ENCODE measurements at regions not wholly inside any gene's neighbourhood (a gene's known extent, or its start where the extent isn't known, plus 50 kb on each side); places are given as distances from the start of the nearest gene placed in this dataset.

DNA sequence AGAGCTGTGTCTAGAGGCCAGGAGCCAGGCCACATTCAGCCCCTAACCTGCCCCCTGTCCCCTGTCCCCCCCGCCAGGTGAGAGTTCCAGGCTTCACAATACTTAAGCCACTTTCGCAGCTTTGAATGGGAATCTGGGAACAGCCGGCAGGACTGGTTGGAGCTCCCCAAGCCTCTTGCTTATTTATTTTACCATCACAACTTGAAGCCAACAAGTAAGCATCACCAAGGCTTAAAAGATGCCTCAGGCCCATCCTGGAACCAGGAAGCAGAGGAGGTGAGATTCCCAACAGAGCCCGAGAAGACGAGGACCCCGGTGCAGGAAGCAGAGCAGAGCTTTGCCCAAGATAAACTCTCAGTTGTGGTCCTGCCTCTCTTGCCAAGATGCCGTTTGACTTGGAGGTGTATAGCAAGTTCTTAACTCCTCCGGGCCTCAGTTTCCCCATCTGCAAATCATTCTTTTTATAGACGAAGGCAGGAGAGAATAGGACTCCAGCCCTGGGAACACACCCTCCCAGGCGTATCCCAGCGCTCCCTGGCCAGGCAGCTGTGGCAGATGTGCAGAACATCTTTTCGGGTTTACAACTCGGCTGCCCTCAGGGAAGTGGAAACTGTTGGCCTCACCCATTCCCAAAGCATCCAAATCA lies 66.8 kb upstream of the SLC25A33 start:
- ATAC-seq (no peak), DNase-seq (no peak)
- no peak overlapping the region for H3K27ac Mint-ChIP-seq
- peaks cover 7% of the 10 kb centered on the region for H3K27me3 Mint-ChIP-seq
- no peaks in the 10 kb centered on the region for H3K4me1 Mint-ChIP-seq (ENCODE audit: low read depth)
- H3K36me3 Mint-ChIP-seq (ENCODE audit: low read depth), result no peaks in the 10 kb centered on the region
- H3K4me3 Mint-ChIP-seq, result no peak overlapping the region
- H3K9me3 Mint-ChIP-seq, result no peaks in the 10 kb centered on the region
- CTCF ChIA-PET, result interaction anchor here (1.0 to 3.2 kb wide), 3 partner anchors 17 to 183 kb away, joined by 3 to 13 read pairs (median 6); no protein-coding TSS in a partner anchor
- TF ChIP-seq, protein P1, sequence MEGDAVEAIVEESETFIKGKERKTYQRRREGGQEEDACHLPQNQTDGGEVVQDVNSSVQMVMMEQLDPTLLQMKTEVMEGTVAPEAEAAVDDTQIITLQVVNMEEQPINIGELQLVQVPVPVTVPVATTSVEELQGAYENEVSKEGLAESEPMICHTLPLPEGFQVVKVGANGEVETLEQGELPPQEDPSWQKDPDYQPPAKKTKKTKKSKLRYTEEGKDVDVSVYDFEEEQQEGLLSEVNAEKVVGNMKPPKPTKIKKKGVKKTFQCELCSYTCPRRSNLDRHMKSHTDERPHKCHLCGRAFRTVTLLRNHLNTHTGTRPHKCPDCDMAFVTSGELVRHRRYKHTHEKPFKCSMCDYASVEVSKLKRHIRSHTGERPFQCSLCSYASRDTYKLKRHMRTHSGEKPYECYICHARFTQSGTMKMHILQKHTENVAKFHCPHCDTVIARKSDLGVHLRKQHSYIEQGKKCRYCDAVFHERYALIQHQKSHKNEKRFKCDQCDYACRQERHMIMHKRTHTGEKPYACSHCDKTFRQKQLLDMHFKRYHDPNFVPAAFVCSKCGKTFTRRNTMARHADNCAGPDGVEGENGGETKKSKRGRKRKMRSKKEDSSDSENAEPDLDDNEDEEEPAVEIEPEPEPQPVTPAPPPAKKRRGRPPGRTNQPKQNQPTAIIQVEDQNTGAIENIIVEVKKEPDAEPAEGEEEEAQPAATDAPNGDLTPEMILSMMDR (IDR thresholded peaks at IDR 0.05), result no peak
- POLR2A ChIA-PET, result no interaction called here
- intact Hi-C loops (cut with micrococcal nuclease), result no loop called here

DNA sequence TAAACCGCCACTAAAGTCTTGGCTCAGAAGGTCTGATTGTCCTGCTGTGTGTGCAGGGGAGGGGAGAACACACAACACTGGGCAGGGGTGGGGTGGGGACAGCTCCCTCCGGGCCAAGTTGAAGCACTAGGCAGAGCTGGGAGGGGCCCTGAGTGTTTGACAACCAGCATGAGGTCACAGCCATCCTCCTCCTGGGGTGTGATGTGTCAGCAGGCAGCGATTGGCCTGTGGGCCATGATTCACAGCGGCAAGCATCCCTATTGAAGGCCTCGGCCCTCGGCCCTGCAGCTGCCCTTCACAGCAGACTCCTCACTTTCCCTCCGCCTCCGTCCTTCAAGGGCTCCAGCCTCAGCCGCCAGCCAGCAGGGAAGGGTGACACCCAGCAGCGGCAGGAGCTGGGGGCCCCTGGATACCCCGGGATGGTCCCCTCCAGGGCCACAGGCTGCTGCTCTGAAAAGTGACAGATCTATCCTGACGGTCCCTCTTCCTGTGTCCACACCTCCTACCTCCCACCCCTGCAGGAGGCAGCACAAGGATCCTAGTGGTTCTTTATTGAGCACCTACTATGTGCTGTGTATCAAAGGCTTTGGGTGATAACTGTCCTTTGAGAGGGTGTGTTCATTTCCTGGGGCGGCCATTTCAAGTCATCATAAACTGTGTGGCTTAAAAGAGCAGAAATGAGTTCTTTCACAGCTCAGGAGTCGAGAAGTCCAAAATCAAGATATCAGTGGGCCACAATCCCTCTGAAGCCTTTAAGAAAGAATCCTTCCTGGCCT lies 66.0 kb upstream of the SLC25A33 start:
- peak; percentile 64 for ATAC-seq
- Mint-ChIP-seq H3K4me3 (no peak overlapping the region), H3K27me3 (peaks cover 6% of the 10 kb centered on the region), H3K9me3 (no peaks in the 10 kb centered on the region), H3K27ac (no peak overlapping the region), H3K36me3 (ENCODE audit: low read depth) (no peaks in the 10 kb centered on the region), H3K4me1 (ENCODE audit: low read depth) (no peaks in the 10 kb centered on the region)
- TF ChIP-seq, protein P1 (IDR thresholded peaks at IDR 0.05), result no peak
- ChIA-PET CTCF (interaction anchor here (2.1 to 3.2 kb wide), 3 partner anchors 18 to 184 kb away, joined by 6 to 13 read pairs (median 9); no protein-coding TSS in a partner anchor), POLR2A (no interaction called here)
- peak; percentile 28 for DNase-seq
- intact Hi-C loops (cut with micrococcal nuclease), result no loop called here

DNA sequence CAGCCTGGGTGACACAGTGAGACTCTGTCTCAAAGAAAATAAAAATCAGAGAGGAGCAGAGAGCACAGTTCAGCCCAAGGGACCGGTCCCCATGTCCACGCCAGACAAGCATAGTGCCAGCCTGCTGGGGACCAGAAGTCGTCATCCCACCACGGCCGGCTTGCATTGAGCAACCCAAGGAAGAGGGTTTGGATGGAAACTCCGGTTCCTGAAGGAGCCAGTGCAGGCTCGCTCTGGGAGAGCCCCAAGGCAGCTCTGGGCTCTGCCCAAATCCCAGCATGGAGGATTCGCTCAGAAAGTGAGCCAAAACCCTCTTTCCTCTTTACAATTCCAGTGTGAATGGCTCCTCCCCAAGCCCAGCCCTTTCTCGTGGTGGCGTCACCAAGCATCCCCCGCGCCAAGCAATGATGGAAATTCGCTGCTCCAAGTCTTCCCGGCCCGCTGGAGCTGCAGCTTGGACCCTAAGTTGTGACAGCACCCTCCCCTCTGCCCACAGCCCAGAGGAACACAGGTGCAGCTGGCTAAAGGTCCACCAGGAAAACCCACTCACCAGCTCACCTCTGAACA lies 64.1 kb upstream of the SLC25A33 start:
- ATAC-seq (no peak), DNase-seq (no peak)
- CTCF ChIA-PET, result interaction anchor here (1.2 to 2.3 kb wide), 2 partner anchors 21 to 186 kb away, joined by 4 to 9 read pairs; no protein-coding TSS in a partner anchor
- Mint-ChIP-seq H3K4me1 (ENCODE audit: low read depth) (no peaks in the 10 kb centered on the region), H3K4me3 (no peak overlapping the region), H3K9me3 (no peaks in the 10 kb centered on the region), H3K27ac (no peak overlapping the region), H3K27me3 (peaks cover 3% of the 10 kb centered on the region), H3K36me3 (ENCODE audit: low read depth) (no peaks in the 10 kb centered on the region)
- POLR2A ChIA-PET, result no interaction called here
- intact Hi-C loops (cut with micrococcal nuclease), result no loop called here
- TF ChIP-seq, protein P1 (IDR thresholded peaks at IDR 0.05), result no peak

DNA sequence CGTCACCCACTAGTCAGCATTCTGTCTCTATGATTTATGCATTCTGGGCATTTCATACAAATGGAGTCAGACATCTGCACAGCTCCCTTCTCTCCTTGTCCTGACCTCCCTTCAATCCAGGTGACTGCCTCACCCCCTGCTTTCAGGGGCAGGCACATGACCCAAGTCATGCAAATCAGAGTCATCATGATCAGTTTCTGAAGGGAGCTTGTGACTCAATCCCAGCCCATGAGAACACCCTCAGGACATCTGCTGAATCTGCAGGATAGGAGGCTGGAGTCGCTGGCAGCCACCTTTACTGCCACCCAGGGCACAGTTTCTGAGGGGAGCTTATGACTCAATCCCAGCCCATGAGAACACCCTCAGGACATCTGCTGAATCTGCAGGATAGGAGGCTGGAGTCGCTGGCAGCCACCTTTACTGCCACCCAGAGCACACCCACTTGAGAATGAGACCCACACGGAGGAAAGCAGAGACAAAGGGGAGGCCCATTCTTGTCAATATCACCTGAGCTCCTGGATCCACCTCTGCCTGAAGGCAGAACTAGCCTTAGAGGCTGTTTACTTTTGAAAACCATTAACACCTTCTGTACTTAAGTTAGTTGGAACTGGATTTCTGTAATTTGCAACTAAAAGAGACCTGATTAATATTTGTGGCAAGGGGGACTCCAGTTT lies 62.3 kb upstream of the SLC25A33 start:
- Mint-ChIP-seq H3K9me3 (no peaks in the 10 kb centered on the region), H3K27me3 (no peaks in the 10 kb centered on the region), H3K4me1 (ENCODE audit: low read depth) (no peaks in the 10 kb centered on the region), H3K27ac (no peak overlapping the region), H3K36me3 (ENCODE audit: low read depth) (no peaks in the 10 kb centered on the region), H3K4me3 (no peak overlapping the region)
- POLR2A ChIA-PET, result interaction anchor here (0.6 kb wide), 1 partner anchor 290 kb away, joined by 3 read pairs; no protein-coding TSS in a partner anchor
- DNase-seq (no peak), ATAC-seq (no peak)
- intact Hi-C loops (cut with micrococcal nuclease), result no loop called here
- CTCF ChIA-PET, result interaction anchor here (0.7 to 1.3 kb wide), 2 partner anchors 14 to 210 kb away, joined by 4 read pairs; no protein-coding TSS in a partner anchor
- TF ChIP-seq, protein P1 (IDR thresholded peaks at IDR 0.05), result no peak
